Astrocyte (in vitro differentiated cells and primary cell): ENCODE measurements at regions not wholly inside any gene's neighbourhood (a gene's known extent, or its start where the extent isn't known, plus 50 kb on each side); places are given as distances from the start of the nearest gene placed in this dataset.

Experiments used
- DNase-seq: peaks from one replicate; pipeline ENCODE4 v3.0.0-alpha.2; 2010; ENCODE audit warnings: low read depth
- FAIRE-seq: peaks from 2 replicates; lab custom pipeline; 2011; peaks lifted over from hg19 to GRCh38; lab: Jason Lieb, UNC
- H2AFZ ChIP-seq: 2 replicates; pipeline ENCODE4 v1.6.0; 2012; ENCODE audit warnings: low read depth, low read length, inconsistent platforms
- H3K27ac ChIP-seq: 2 replicates; pipeline ENCODE4 v1.5.1; 2011; ENCODE audit warnings: low read depth, low read length, inconsistent platforms
- H3K27me3 ChIP-seq: 2 replicates; pipeline ENCODE4 v1.6.0; 2011; ENCODE audit warnings: low read length, inconsistent platforms; ENCODE audit not compliant: insufficient read depth
- H3K36me3 ChIP-seq: 2 replicates; pipeline ENCODE4 v1.5.1; 2011; ENCODE audit warnings: low read length, inconsistent platforms; ENCODE audit not compliant: insufficient read depth
- H3K4me1 ChIP-seq: 2 replicates; pipeline ENCODE4 v1.5.1; 2011; ENCODE audit warnings: low read length, inconsistent platforms; ENCODE audit not compliant: insufficient read depth
- H3K4me2 ChIP-seq: 2 replicates; pipeline ENCODE4 v1.6.0; 2012; ENCODE audit warnings: low read length, inconsistent platforms
- H3K4me3 ChIP-seq: 2 replicates; pipeline ENCODE4 v1.5.1; 2011; ENCODE audit warnings: low read depth, mild to moderate bottlenecking, low read length, inconsistent platforms; ENCODE audit not compliant: insufficient read depth
- H3K79me2 ChIP-seq: 2 replicates; pipeline ENCODE4 v1.6.0; 2012; ENCODE audit warnings: mild to moderate bottlenecking, low read length, inconsistent platforms; ENCODE audit not compliant: insufficient read depth
- H3K9ac ChIP-seq: 2 replicates; pipeline ENCODE4 v1.6.0; 2012; ENCODE audit warnings: mild to moderate bottlenecking, low read length, inconsistent platforms
- H3K9me3 ChIP-seq: 2 replicates; pipeline ENCODE4 v1.5.1; 2012; ENCODE audit warnings: low read depth, mild to moderate bottlenecking, low read length, inconsistent platforms; ENCODE audit not compliant: insufficient read depth
- H4K20me1 ChIP-seq: 2 replicates; pipeline ENCODE4 v1.6.0; 2012; ENCODE audit warnings: low read length, inconsistent platforms; ENCODE audit not compliant: insufficient read depth
- H3K27ac Mint-ChIP-seq: one replicate; pipeline ENCODE4 v1.8.0; 2021; ENCODE audit warnings: mild to moderate bottlenecking, mixed read lengths; ENCODE audit not compliant: unreplicated experiment
- H3K27me3 Mint-ChIP-seq: one replicate; pipeline ENCODE4 v1.8.0; 2021; ENCODE audit warnings: low read depth, mixed read lengths; ENCODE audit not compliant: unreplicated experiment
- H3K36me3 Mint-ChIP-seq: one replicate; pipeline ENCODE4 v1.8.0; 2021; ENCODE audit warnings: low read depth, mixed read lengths; ENCODE audit not compliant: unreplicated experiment
- H3K4me1 Mint-ChIP-seq: one replicate; pipeline ENCODE4 v1.8.0; 2021; ENCODE audit warnings: low read depth, mixed read lengths; ENCODE audit not compliant: unreplicated experiment
- H3K4me3 Mint-ChIP-seq: one replicate; pipeline ENCODE4 v1.8.0; 2021; ENCODE audit warnings: mild to moderate bottlenecking, moderate library complexity, mixed read lengths; ENCODE audit not compliant: unreplicated experiment
- H3K9me3 Mint-ChIP-seq: one replicate; pipeline ENCODE4 v1.8.0; 2021; ENCODE audit warnings: mild to moderate bottlenecking, mixed read lengths; ENCODE audit not compliant: unreplicated experiment
- CTCF ChIP-seq: IDR thresholded peaks from 2 replicates; pipeline ENCODE4 v1.5.1; 2011; ENCODE audit warnings: low read depth, mild to moderate bottlenecking, inconsistent platforms, low read length, moderate library complexity; ENCODE audit not compliant: insufficient read depth
- EZH2 ChIP-seq: IDR thresholded peaks from 2 replicates; pipeline ENCODE4 v1.6.1; 2012; ENCODE audit warnings: mild to moderate bottlenecking, low read length, inconsistent platforms; ENCODE audit not compliant: insufficient read depth

GRCh38 chr10:3414667-3415023 lies 242.1 kb upstream of the PITRM1 start:
- no peak overlapping the region for H3K4me3 Mint-ChIP-seq
- no peaks in the 10 kb centered on the region for H3K4me1 Mint-ChIP-seq
- Histone ChIP-seq H3K9ac (no peak overlapping the region), H3K4me1 (no peaks in the 10 kb centered on the region), H3K27ac (no peak overlapping the region), H3K4me3 (no peak overlapping the region), H3K36me3 (no peaks in the 10 kb centered on the region), H4K20me1 (no peaks in the 10 kb centered on the region), H3K79me2 (no peaks in the 10 kb centered on the region), H2AFZ (no peak overlapping the region), H3K27me3 (peaks cover 2% of the 10 kb centered on the region), H3K4me2 (no peak overlapping the region), H3K9me3 (peaks cover 5% of the 10 kb centered on the region)
- DNase-seq (no peak), FAIRE-seq (no peak)
- peaks cover 25% of the 10 kb centered on the region for H3K27me3 Mint-ChIP-seq
- peaks cover 10% of the 10 kb centered on the region for H3K9me3 Mint-ChIP-seq
- peaks cover 8% of the 10 kb centered on the region for H3K36me3 Mint-ChIP-seq
- TF ChIP-seq CTCF (no peak), EZH2 (no peak)
- no peak overlapping the region for H3K27ac Mint-ChIP-seq

- no peak overlapping the region for H3K9ac ChIP-seq
- Mint-ChIP-seq H3K27ac (no peak overlapping the region), H3K4me1 (no peaks in the 10 kb centered on the region), H3K36me3 (peaks cover 8% of the 10 kb centered on the region), H3K4me3 (no peak overlapping the region), H3K27me3 (peaks cover 25% of the 10 kb centered on the region), H3K9me3 (peaks cover 10% of the 10 kb centered on the region)
- peaks cover 2% of the 10 kb centered on the region for H3K27me3 ChIP-seq
- peaks cover 5% of the 10 kb centered on the region for H3K9me3 ChIP-seq
- TF ChIP-seq EZH2 (no peak), CTCF (no peak)
- H3K36me3 ChIP-seq, result no peaks in the 10 kb centered on the region
- no peak overlapping the region for H2AFZ ChIP-seq
- no peaks in the 10 kb centered on the region for H3K79me2 ChIP-seq
- FAIRE-seq, result no peak
- no peak overlapping the region for H3K27ac ChIP-seq
- no peak overlapping the region for H3K4me3 ChIP-seq
- no peaks in the 10 kb centered on the region for H4K20me1 ChIP-seq
- H3K4me1 ChIP-seq, result no peaks in the 10 kb centered on the region
- DNase-seq, result no peak
- H3K4me2 ChIP-seq, result no peak overlapping the region
Observed at GRCh38 chr10:3413937-3414666, 241.5 kb upstream of the PITRM1 start.

GRCh38 chr10:3412646-3413045 lies 240.1 kb upstream of the PITRM1 start:
- no peak overlapping the region for H2AFZ ChIP-seq

More at GRCh38 chr10:3412646-3413045, 240.1 kb upstream of the PITRM1 start:
- Histone ChIP-seq H3K79me2 (no peaks in the 10 kb centered on the region), H3K4me3 (no peak overlapping the region), H3K9ac (no peak overlapping the region), H3K9me3 (peaks cover 5% of the 10 kb centered on the region), H3K4me1 (no peaks in the 10 kb centered on the region), H3K36me3 (no peaks in the 10 kb centered on the region), H4K20me1 (no peaks in the 10 kb centered on the region), H3K4me2 (no peak overlapping the region), H3K27me3 (peaks cover 2% of the 10 kb centered on the region), H3K27ac (no peak overlapping the region)
- Mint-ChIP-seq H3K27me3 (peaks cover 25% of the 10 kb centered on the region), H3K36me3 (peaks cover 8% of the 10 kb centered on the region), H3K27ac (no peak overlapping the region), H3K4me1 (no peaks in the 10 kb centered on the region), H3K4me3 (no peak overlapping the region), H3K9me3 (peaks cover 11% of the 10 kb centered on the region)
- DNase-seq (no peak), FAIRE-seq (no peak)
- no peak for TF ChIP-seq EZH2
- TF ChIP-seq CTCF, result no peak
